ENCODE measurements at regions not wholly inside any gene's neighbourhood (a gene's known extent, or its start where the extent isn't known, plus 50 kb on each side); places are given as distances from the start of the nearest gene placed in this dataset.

DNA sequence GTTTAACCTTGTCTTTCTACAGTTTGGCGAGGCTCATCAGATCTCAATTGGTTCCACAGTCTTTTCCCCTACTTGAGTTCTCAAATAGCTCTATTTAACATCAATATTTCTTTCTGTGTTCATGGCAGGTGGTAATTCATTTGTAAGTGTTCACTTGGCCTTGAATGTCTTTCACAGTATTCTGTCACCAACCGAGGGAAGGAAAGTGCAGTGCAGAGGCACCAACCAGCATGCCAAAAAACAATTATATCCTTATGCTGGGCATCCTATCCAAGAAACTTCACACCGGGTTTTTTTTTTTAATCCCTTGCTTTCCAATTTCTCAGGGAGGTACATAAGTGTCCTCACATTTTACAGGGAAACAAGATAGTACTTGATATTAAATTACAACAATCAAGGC is 55.0 kb upstream of the ZC3H12C start:
- no peak overlapping the region for H2BK120ac ChIP-seq (ENCODE audit: low read depth, low read length)
- no peak overlapping the region for H3K18ac ChIP-seq (ENCODE audit: low read depth in 1 of 2, low read length in 2 of 2)
- DNase-seq = no peak
- H3K4me3 ChIP-seq (ENCODE audit: insufficient read depth in 1 of 2, low read depth in 1 of 2, low read length in 2 of 2) = no peak overlapping the region
- H2BK12ac ChIP-seq (ENCODE audit: low read length in 2 of 2) = no peak overlapping the region
- H3K27ac ChIP-seq (ENCODE audit: low read length, poor library complexity, severe bottlenecking) = no peak overlapping the region
- 87% methylated on average over 1 of the region's 3 CpGs for WGBS
- H3K23ac ChIP-seq (ENCODE audit: low read length in 2 of 2) = no peak overlapping the region
- H2BK15ac ChIP-seq (ENCODE audit: low read depth, poor library complexity, severe bottlenecking) = no peak overlapping the region
- no peak overlapping the region for H4K8ac ChIP-seq (ENCODE audit: low read length)
- H3K4me1 ChIP-seq (ENCODE audit: control insufficient read depth, insufficient read depth, low read depth, low read length) = no peaks in the 10 kb centered on the region
- H2BK5ac ChIP-seq (ENCODE audit: low read depth, low read length, poor library complexity, severe bottlenecking) = no peak overlapping the region
- no peak overlapping the region for H3K4ac ChIP-seq (ENCODE audit: low read depth in 1 of 2, low read length in 2 of 2)
- no peaks in the 10 kb centered on the region for H3K36me3 ChIP-seq (ENCODE audit: control insufficient read depth in 1 of 2, insufficient read depth in 2 of 2, low read depth in 1 of 2, low read length in 2 of 2)
- H3K9ac ChIP-seq (ENCODE audit: low read length) = no peak overlapping the region
- H3K4me2 ChIP-seq (ENCODE audit: low read length, poor library complexity, severe bottlenecking) = no peak overlapping the region
- no peaks in the 10 kb centered on the region for H3K9me3 ChIP-seq (ENCODE audit: control insufficient read depth, low read length)
- H2AK5ac ChIP-seq (ENCODE audit: low read length, severe bottlenecking) = no peak overlapping the region
- no peak overlapping the region for H3K14ac ChIP-seq (ENCODE audit: low read length in 2 of 2)
- H3K79me1 ChIP-seq (replicated peaks; ENCODE audit: low read length, poor library complexity, severe bottlenecking) = no peaks in the 10 kb centered on the region
- H4K91ac ChIP-seq (ENCODE audit: low read length) = no peak overlapping the region
- no peak overlapping the region for H2AFZ ChIP-seq (ENCODE audit: low read depth, low read length)
- H3K27me3 ChIP-seq (ENCODE audit: control insufficient read depth in 1 of 2, insufficient read depth in 1 of 2, low read length in 2 of 2) = no peaks in the 10 kb centered on the region

Measured in mesenchymal stem cell (in vitro differentiated cells and primary cell).